HG03064 (cell line): ENCODE measurements at regions not wholly inside any gene's neighbourhood (a gene's known extent, or its start where the extent isn't known, plus 50 kb on each side); places are given as distances from the start of the nearest gene placed in this dataset.
"Not testable (repeated sequence)": the region's sequence is repeated elsewhere in the genome, so short reads cannot be mapped to it uniquely, and the experiment has no call there.

ENCODE experiments used
- ATAC-seq: cut with Tn5 transposase; IDR thresholded peaks from one replicate; pipeline ENCODE4 v1.9.1; 2021; ENCODE audit warnings: low read depth; ENCODE audit not compliant: unreplicated experiment

DNA sequence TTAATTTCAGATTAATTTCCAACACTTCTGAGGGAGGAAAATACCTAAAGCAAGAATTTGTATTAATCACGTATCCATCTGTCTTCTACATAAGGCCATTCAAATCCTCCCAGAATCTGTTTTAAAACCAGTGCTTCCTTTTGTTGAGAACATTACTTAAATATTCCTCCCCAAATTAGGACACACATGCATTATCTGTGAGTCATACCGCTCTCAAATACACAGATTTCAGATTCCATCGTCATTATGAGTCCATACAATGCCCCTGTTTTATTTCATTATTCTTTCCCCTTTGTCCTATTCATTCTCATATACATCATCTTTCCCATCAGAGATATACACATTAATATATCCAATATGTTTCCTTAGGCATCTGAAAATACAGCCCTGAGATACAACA lies 57.3 kb upstream of the PRSS12 start:
- ATAC-seq: no peak

DNA sequence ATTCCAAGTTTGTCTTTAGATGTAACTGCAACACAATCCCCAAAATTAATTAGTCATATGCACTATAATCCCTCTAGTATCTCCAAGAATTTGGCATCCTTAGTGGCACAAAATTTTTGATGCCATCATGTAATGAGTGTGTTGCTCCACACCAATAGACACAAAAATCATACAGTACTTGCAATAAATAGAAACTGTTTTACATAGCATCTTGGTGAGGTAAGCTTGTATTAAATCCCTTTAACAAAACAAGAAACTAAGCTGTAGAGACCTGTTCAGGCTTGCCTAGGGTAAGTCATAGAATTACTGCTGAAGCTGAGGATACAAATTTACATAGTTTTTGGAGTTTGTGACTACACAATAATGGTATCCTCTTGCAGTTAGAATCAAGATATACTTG lies 64.5 kb upstream of the PRSS12 start:
- ATAC-seq: peak; percentile 59

DNA sequence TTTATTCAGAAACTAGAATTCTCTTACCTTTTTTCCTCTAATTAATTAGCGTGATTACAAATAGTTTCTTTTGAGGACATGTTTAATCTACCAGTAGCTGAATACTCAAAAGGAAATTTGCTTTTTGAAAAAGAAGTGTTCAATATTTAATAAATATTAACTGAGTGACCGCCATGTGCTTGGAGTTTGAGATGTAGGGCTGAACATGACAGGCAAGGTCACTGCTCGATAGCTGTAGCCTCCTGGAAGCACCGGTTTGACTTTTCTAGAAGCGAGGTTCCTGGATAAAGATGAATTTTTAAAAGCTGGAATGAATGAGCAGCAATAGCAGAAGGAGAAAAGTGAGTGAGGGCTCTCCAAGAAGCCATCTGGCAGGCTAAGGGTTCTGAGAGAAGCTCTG lies 65.0 kb upstream of the PRSS12 start:
- ATAC-seq: not testable (repeated sequence)

DNA sequence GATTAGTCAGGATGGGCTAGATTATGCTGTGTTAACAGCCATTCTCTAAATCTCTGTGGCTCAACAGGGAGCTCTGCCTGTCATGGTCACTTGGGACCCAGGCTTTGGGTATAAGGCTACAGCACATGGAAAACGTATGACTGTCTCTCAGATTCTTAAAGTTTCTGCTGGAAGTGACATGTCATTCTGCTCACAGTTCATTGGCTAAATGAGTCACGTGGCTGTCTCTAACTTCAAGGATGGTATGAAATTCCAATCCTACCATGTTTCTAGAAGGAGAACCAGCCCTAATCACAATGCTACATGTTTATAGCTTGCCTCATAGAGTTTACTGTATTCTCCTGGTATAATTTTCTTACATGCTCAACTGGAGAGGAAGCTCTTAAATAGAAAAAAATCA lies 65.6 kb upstream of the PRSS12 start:
- not testable (repeated sequence) for ATAC-seq

DNA sequence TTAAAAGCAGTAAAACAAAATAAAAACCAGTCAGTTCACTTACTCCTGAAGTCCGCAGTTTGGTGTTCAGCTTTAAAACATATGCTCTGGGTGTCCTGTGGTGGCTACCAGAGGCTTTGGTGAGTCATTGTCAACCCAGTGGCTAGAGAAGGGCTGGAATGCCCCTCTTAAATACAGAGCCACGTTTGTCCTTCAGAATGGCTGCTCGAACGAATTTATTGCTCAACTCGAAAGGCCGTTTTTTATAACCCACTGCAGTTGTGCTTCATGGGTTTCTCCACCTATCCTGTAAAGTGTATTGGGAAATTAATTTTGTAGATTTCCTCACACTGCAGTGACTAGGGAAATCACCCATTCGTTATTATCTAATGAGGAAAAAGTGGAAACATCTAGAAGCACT lies 66.8 kb upstream of the PRSS12 start:
- not testable (repeated sequence) for ATAC-seq

DNA sequence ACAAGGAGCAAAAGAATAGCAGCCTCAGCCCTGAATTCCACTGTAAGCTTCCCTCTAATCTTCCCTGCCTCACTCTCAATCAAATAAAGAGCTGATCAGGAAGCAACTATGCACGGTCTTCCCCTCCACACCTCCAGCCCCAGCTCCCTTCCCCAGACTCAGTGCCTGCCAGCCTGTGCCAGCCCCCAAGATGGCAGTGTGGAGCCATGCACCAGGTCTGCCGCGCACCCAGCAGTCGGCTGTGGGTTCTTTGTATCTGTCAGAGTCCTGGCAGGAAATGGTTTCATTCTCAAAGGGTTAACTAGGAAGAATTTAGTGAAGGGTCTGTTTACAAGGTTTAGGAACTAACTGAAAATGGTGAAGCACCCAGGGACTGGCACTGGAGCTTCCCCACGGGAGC lies 71.3 kb upstream of the PRSS12 start:
- ATAC-seq: not testable (repeated sequence)

DNA sequence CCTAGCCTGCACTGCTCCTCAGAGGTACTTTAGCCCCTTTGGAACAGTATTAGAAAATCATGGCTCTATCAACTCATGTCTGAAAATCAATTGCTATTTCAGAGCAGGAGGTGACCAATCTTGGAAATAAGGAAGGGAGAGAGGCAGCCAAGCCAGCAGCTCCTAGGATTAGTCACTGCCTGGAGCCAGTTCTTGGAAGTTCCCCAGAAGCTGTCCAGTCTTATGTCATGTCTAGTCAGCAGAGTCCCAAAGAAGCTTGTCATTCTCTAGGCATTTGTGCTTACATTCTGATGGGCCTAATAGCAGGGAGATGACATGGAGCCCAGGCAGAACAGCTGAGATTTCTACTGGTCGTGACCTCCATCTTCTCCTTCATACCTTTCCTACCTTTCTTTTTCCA lies 76.1 kb upstream of the PRSS12 start:
- ATAC-seq: not testable (repeated sequence)

DNA sequence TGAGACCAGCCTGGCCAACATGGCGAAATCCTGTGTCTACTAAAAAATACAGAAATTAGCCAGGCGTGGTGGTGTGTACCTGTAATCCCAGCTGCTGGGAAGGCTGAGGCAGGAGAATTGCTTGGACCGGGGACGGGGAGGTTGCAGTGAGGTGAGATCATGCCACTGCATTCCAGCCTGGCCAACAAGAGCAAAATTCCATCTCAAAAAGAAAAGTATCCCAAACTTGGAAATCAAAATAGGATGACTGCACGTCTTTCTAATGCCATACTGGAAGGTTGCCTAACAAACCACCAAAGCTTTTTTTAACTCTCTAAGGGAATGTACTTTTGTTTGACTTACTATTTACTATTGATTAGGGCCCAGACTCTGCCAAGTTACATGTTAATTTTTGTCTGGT lies 79.6 kb upstream of the PRSS12 start:
- not testable (repeated sequence) for ATAC-seq

DNA sequence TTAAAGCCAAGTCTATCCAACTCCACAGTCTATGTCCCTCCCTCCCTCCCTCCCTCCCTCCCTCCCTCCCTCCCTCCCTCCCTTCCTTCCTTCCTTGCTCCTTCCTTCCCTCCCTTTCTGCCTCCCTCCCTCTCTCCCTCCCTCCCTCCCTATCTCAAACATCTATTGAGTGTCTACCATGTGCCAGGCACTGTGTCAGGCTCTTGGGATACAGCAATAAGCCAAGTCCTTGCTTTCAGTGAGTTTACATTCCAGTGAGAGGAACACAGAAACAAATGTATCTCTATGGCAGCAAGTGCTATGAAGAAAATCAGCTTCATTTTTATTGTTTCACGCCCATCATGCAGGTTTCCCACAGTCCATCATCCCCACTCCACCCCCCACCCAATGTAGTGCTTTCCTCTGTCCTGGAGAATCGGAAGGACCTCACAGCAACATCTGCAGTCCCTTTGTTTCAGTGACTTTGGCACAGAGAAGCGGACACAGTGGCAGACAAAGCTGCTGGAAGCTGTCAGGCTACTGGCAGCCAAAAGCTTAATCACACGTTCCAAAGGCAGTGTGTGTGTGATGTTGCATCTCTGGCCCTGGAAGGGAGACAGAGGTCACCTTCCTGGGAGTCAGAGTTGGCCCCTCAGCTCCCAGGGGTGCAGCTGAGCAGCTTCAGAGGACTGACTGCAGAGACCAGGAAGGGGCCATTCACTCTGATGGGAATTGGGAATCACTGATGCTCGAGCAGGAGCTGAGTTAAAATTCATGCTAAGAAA lies 81.0 kb upstream of the PRSS12 start:
- not testable (repeated sequence) for ATAC-seq

DNA sequence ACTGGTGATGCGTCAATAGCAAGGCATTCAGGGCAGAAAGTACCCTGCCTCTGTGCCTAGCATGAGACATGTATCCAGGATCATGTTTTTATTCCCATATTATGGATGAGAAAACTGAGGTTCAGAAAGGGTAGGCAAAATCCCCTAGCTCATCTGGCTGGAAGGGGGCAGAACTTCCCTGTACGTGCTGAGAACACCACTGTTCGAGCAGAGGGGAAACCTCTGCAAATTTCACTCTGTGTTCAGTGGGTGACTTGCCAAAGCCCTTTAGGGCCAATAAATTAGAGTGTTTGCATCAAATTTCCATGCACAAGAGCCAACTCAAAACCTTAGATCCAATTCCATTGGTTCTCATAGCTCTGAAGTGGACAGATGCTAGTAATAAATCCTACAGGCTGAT lies 82.6 kb upstream of the PRSS12 start:
- ATAC-seq: not testable (repeated sequence)

DNA sequence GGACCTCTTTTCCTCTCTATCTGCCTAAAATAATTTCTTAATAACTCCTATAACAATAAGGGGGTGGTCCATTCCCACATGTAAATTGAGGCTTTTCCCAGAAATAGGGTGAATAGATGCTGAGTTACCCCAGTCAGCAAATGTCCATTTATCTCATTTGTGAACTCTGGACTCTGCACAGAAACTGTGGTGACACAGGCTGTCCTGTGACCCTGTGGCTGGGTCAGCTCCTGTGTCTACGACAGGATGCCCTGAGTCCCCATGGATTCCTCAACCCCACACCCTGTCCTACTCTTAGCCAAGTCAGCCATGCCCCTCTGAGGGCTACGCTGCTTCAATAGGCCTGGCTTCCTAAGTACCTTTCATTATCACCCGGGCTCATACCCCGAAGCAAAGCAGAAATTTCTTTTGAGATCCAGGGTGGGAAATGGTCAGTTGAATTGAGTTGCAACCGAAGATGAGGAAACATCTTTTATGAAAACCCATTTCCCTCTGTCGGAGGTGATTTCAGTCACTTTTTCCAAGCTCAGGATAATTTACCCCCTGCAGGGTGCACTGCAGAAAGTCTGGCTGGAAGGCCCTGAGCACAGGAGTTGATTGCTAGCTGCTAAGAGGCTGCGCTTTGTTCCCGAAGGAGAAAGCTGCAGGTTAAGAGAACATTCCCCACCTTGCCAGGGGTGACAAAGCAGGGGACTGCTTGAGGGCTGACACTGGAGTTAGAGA lies 89.5 kb upstream of the PRSS12 start:
- not testable (repeated sequence) for ATAC-seq

DNA sequence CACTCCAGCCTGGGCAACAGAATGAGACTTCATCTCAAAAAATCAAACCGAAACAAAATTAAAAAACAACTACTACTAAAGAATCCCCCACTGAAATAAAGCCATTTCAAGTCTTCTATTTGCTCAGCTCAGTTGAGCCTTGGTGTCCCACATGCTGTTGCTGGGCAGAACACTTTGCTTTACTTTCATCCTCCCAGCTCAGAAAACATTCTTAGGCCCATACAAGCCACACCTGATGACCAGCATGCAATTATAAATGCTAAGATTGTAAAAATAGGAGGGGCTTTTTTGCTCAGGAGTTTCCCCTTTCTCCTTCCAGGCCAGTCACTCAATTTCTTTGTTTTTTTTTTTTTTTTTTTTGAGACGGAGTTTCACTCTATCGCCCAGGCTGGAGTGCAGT lies 94.6 kb upstream of the PRSS12 start:
- ATAC-seq: not testable (repeated sequence)

DNA sequence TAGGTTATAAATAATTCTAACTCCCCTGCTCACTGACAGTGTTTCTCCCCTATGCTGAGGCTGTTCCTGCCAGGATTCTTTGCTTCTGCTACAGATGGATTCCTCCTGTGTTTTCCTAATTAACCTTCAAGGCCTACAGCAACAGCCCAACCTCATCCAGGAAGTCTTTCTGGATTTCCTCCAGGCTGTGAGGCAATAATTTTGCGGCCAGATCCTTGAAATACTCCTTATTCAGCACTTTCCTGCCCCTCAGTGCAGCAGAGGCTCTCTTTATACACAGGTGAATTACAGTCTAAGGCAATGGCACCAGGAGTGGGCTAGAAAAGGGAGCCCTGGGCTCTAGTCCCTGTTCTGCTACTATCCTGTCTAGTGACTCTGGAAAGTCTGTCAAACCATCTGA lies 102.1 kb upstream of the PRSS12 start:
- not testable (repeated sequence) for ATAC-seq

DNA sequence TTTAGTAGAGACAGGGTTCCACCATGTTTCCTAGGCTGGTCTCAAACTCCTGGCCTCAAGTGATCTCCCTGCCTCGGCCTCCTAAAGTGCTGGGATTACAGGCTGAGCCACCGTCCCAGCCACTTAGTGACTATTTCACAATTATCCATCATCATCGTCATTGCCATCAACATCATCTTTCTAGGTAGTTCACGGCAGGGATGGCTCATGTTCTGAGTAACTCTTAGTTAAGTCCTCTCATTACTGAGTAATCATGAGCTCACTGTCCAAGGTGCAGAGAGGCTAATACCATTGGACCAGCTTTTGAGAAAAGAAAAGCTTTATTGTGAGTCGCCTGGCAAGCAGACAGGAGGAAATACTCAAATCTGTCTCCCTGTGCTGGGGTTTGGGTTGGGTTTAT lies 108.6 kb upstream of the PRSS12 start:
- not testable (repeated sequence) for ATAC-seq

DNA sequence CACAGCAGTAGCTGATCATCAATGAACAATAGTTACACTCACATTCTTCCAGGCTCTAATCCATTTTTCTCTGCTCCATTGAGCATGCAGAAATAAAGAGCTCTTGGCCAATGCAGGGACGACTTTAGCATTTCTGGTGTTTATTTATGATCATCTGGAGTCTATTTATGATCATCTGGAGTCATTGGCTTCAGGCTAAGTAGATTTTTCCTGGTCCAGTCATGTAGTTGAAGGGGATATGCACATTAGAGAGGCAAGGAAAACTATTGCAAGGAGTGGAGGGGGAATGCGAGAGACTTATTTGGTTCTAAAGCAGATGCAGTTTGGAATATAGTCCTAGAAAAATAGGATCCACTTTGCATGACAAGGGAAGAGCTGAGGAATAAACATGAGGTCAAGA lies 113.0 kb upstream of the PRSS12 start:
- ATAC-seq: not testable (repeated sequence)

DNA sequence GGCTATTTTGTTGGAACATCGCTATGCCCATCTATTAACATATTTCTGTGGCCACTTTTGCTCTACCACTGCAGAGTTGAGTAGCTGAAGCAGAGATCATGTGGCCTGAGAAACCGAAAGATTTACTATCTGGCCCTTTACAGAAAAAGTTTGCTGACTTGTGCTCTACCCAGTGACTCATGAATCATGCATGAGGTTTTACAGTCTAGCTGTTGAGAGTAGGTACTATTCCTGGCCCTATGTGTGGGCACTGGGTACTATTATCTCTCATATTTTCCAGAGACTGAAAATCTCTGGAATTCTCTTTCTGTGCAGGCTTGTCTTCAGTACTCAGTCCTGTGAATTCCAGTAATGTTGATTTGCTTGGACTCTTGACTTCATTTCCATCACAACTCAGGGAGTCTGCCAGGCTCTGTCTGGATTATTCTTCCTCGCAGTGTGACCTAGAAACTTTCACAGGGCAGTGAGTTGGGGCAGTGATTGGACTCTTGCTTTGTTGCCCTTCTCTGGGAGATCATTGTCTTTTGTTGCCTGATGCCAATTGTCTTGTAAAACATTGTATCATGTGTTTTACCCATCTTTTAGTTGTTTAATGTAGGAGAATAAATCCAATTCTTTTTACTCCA lies 121.3 kb upstream of the PRSS12 start:
- not testable (repeated sequence) for ATAC-seq

DNA sequence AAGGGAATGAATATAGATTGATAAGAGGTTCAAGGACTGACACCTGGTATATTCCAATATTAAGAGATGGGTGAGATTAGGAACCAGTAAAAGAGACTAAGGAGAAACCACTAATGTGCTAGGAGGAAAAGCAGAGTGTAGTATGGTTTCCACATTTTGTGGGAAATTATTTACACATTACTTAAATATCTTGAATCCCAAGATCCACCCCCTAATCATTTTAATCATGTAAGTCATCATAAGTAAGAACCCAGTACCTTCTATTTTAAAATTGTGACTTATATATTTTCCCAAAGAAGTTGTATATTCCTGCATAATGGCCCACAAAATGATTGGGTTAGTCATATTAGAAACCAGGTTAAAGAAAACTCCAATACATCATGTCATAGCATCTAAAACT lies 122.0 kb upstream of the PRSS12 start:
- not testable (repeated sequence) for ATAC-seq

DNA sequence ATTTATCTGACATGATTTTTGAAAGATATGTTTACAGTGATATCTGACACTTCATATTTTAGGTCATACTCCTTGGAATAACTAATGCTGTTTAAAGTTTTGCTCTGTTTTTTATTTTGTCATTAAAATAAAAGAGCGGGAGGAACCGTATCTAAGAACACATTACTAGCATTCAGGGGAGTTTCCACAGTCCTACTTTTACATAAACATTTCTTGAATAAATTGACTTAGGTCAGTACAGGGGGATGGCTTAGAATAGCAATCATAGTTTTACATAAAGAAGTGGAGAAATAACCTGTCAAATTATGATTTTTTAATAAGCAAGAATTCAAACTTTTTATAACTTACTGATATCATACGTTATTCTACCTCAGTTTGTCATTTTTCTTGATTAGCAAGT lies 123.1 kb upstream of the PRSS12 start:
- ATAC-seq: not testable (repeated sequence)

DNA sequence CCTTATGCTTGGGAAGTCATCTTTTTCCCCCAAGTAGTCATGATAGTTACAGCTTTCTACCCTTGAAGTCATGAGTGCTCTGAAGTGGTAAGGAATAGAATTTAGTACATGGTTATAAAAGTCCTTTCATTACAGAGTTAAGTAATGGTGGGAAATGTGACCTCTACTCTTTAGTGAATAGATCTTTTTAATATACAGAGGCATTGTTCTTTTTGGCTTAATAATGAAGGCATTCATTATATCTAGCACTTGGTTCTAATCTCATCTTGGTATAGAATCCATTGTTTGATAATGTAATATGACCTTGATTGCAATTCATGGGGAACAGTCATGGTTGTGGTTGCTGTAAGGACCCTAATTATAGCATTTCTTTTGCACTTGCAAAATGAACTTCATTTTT lies 125.0 kb upstream of the PRSS12 start:
- ATAC-seq: not testable (repeated sequence)

DNA sequence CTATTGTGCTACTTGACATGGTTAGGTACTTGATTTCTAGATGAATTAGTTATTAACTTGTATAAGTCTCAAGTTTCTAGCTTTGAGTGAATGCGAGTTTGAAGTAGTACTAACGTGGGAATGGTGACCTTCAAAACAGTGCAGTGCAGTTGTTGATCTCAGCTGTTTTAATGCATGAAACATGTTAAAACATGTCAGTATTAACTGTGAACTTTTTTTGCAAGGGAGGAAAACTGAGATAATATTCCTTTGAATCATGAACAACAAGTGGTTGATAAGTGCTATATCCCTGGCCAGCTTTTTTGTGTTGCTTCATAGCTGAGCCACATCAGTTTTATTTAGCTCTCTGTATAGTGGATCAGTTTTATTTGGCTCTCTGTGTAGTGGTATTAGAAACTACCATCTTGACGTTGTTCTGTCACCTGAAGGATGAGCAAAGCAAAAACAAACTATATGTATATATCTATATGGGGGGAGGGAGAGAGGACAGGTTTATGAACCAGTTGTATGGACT lies 133.1 kb upstream of the PRSS12 start:
- not testable (repeated sequence) for ATAC-seq

DNA sequence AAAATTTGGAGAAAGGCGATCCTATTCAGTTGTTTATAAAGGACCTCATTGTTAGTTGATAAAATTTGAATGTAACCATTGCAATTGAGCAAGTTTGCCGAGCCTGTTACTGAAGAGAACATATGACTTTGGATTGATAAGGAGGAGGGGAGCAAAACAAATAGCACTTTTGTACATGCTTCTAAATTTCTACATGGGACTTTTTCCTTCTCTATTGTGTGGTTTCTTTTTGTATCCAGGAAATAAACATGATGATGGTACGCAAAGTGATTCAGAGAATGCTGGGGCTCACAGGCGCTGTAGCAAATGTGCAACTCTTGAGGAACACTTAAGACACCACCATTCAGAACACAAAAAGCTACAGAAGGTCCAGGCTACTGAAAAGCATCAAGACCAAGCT lies 140.2 kb upstream of the PRSS12 start:
- not testable (repeated sequence) for ATAC-seq
